SK-N-MC (cell line): ENCODE measurements at regions not wholly inside any gene's neighbourhood (a gene's known extent, or its start where the extent isn't known, plus 50 kb on each side); places are given as distances from the start of the nearest gene placed in this dataset.

Source experiments
- EZH2 ChIP-seq: fragments of 200-600 bp; sonication (generic); IDR thresholded peaks from one replicate; pipeline ENCODE4 v1.6.1; 2017; ENCODE audit warnings: antibody characterized with exemption
- FOXP2 ChIP-seq: optimal IDR thresholded peaks from 2 replicates; pipeline ENCODE3; 2011; ENCODE audit warnings: mild to moderate bottlenecking, moderate library complexity; ENCODE audit not compliant: insufficient read depth; ENCODE audit errors: extremely low read length, control extremely low read depth
- POLR2AphosphoS5 ChIP-seq: IDR thresholded peaks from 2 replicates; pipeline ENCODE4 v1.6.1; 2012; ENCODE audit warnings: mild to moderate bottlenecking, low read depth, low read length, borderline replicate concordance

GRCh38 chr2:16494836-16495508 is 170.7 kb downstream of the CYRIA start:
- no peak for TF ChIP-seq POLR2AphosphoS5
- no peak for TF ChIP-seq FOXP2
- TF ChIP-seq EZH2 = no peak
